ENCODE measurements at regions not wholly inside any gene's neighbourhood (a gene's known extent, or its start where the extent isn't known, plus 50 kb on each side); places are given as distances from the start of the nearest gene placed in this dataset.

- no peaks in the 10 kb centered on the region for H3K4me1 Mint-ChIP-seq
- ATAC-seq, result no peak
- no peak for DNase-seq
- H3K9me3 Mint-ChIP-seq (ENCODE audit: low read depth), result no peaks in the 10 kb centered on the region
- no peaks in the 10 kb centered on the region for H3K36me3 Mint-ChIP-seq
- H3K4me3 Mint-ChIP-seq, result no peak overlapping the region
- CTCF ChIA-PET, result no interaction called here
- H3K27ac Mint-ChIP-seq, result no peak overlapping the region
- H3K27me3 Mint-ChIP-seq, result no peaks in the 10 kb centered on the region
Measured at GRCh38 chr11:127521413-127521812, 520.8 kb upstream of the KIRREL3 start.

GRCh38 chr11:127507851-127508250 is 507.3 kb upstream of the KIRREL3 start:
- H3K4me3 Mint-ChIP-seq, result no peak overlapping the region
- H3K4me1 Mint-ChIP-seq, result no peaks in the 10 kb centered on the region
- H3K27ac Mint-ChIP-seq, result no peak overlapping the region
- ATAC-seq (no peak), DNase-seq (no peak)
- H3K36me3 Mint-ChIP-seq, result no peaks in the 10 kb centered on the region
- CTCF ChIA-PET, result no interaction called here
- no peaks in the 10 kb centered on the region for H3K9me3 Mint-ChIP-seq (ENCODE audit: low read depth)
- H3K27me3 Mint-ChIP-seq, result no peaks in the 10 kb centered on the region

GRCh38 chr11:127506647-127507046 is 506.1 kb upstream of the KIRREL3 start:
- CTCF ChIA-PET, result no interaction called here
- Mint-ChIP-seq H3K27ac (no peak overlapping the region), H3K9me3 (ENCODE audit: low read depth) (no peaks in the 10 kb centered on the region), H3K4me1 (no peaks in the 10 kb centered on the region), H3K27me3 (no peaks in the 10 kb centered on the region), H3K4me3 (no peak overlapping the region), H3K36me3 (no peaks in the 10 kb centered on the region)
- ATAC-seq (no peak), DNase-seq (no peak)

- Mint-ChIP-seq H3K4me3 (no peak overlapping the region), H3K4me1 (no peaks in the 10 kb centered on the region), H3K36me3 (no peaks in the 10 kb centered on the region), H3K27ac (no peak overlapping the region), H3K9me3 (ENCODE audit: low read depth) (no peaks in the 10 kb centered on the region), H3K27me3 (no peaks in the 10 kb centered on the region)
- CTCF ChIA-PET, result no interaction called here
- ATAC-seq (no peak), DNase-seq (no peak)
Measured at GRCh38 chr11:127506126-127506525, 505.6 kb upstream of the KIRREL3 start.

- ATAC-seq, result no peak
- CTCF ChIA-PET, result no interaction called here
- no peaks in the 10 kb centered on the region for H3K36me3 Mint-ChIP-seq
- no peak for DNase-seq
- peaks cover 4% of the 10 kb centered on the region for H3K9me3 Mint-ChIP-seq (ENCODE audit: low read depth)
- H3K4me3 Mint-ChIP-seq, result no peak overlapping the region
- H3K27me3 Mint-ChIP-seq, result no peaks in the 10 kb centered on the region
- H3K4me1 Mint-ChIP-seq, result no peaks in the 10 kb centered on the region
- no peak overlapping the region for H3K27ac Mint-ChIP-seq
Measured at GRCh38 chr11:127496165-127496564, 495.6 kb upstream of the KIRREL3 start.

- ATAC-seq, result no peak
- no peak overlapping the region for H3K4me3 Mint-ChIP-seq
- H3K9me3 Mint-ChIP-seq (ENCODE audit: low read depth), result peaks cover 4% of the 10 kb centered on the region
- DNase-seq, result no peak
- H3K36me3 Mint-ChIP-seq, result no peaks in the 10 kb centered on the region
- no peak overlapping the region for H3K27ac Mint-ChIP-seq
- H3K4me1 Mint-ChIP-seq, result no peaks in the 10 kb centered on the region
- no peaks in the 10 kb centered on the region for H3K27me3 Mint-ChIP-seq
- CTCF ChIA-PET, result no interaction called here
Measured at GRCh38 chr11:127493330-127494022, 492.9 kb upstream of the KIRREL3 start.

GRCh38 chr11:127492029-127492428 is 491.5 kb upstream of the KIRREL3 start:
- CTCF ChIA-PET, result no interaction called here

GRCh38 chr11:127491589-127491988 is 491.0 kb upstream of the KIRREL3 start:
- Mint-ChIP-seq H3K4me1 (no peaks in the 10 kb centered on the region), H3K9me3 (ENCODE audit: low read depth) (peaks cover 7% of the 10 kb centered on the region), H3K27me3 (no peaks in the 10 kb centered on the region), H3K4me3 (no peak overlapping the region), H3K36me3 (no peaks in the 10 kb centered on the region), H3K27ac (no peak overlapping the region)
- DNase-seq (no peak), ATAC-seq (no peak)
- CTCF ChIA-PET, result no interaction called here

More at GRCh38 chr11:127492029-127492428, 491.5 kb upstream of the KIRREL3 start:
- no peaks in the 10 kb centered on the region for H3K4me1 Mint-ChIP-seq
- H3K9me3 Mint-ChIP-seq (ENCODE audit: low read depth), result peaks cover 7% of the 10 kb centered on the region
- H3K36me3 Mint-ChIP-seq, result no peaks in the 10 kb centered on the region
- no peak for DNase-seq
- no peak overlapping the region for H3K4me3 Mint-ChIP-seq
- H3K27ac Mint-ChIP-seq, result no peak overlapping the region
- no peak for ATAC-seq
- no peaks in the 10 kb centered on the region for H3K27me3 Mint-ChIP-seq

- Mint-ChIP-seq H3K27me3 (no peaks in the 10 kb centered on the region), H3K36me3 (no peaks in the 10 kb centered on the region), H3K27ac (no peak overlapping the region), H3K4me3 (no peak overlapping the region), H3K9me3 (ENCODE audit: low read depth) (peaks cover 7% of the 10 kb centered on the region), H3K4me1 (no peaks in the 10 kb centered on the region)
- DNase-seq (no peak), ATAC-seq (no peak)
- CTCF ChIA-PET, result no interaction called here
Measured at GRCh38 chr11:127490896-127491295, 490.3 kb upstream of the KIRREL3 start.

- no peaks in the 10 kb centered on the region for H3K4me1 Mint-ChIP-seq
- ATAC-seq, result no peak
- H3K9me3 Mint-ChIP-seq (ENCODE audit: low read depth), result peaks cover 3% of the 10 kb centered on the region
- H3K4me3 Mint-ChIP-seq, result no peak overlapping the region
- no peaks in the 10 kb centered on the region for H3K27me3 Mint-ChIP-seq
- no peaks in the 10 kb centered on the region for H3K36me3 Mint-ChIP-seq
- CTCF ChIA-PET, result no interaction called here
- DNase-seq, result no peak
- no peak overlapping the region for H3K27ac Mint-ChIP-seq
Measured at GRCh38 chr11:127485541-127485940, 485.0 kb upstream of the KIRREL3 start.

GRCh38 chr11:127481391-127481790 is 480.8 kb upstream of the KIRREL3 start:
- no peaks in the 10 kb centered on the region for H3K9me3 Mint-ChIP-seq (ENCODE audit: low read depth)
- DNase-seq, result no peak
- H3K4me3 Mint-ChIP-seq, result no peak overlapping the region
- ATAC-seq, result no peak
- H3K27ac Mint-ChIP-seq, result no peak overlapping the region
- H3K4me1 Mint-ChIP-seq, result no peaks in the 10 kb centered on the region
- CTCF ChIA-PET, result interaction anchor here (1.5 kb wide), 1 partner anchor 24 kb away, joined by 3 read pairs; no protein-coding TSS in a partner anchor
- H3K27me3 Mint-ChIP-seq, result no peaks in the 10 kb centered on the region
- H3K36me3 Mint-ChIP-seq, result no peaks in the 10 kb centered on the region

GRCh38 chr11:127478826-127479225 is 478.3 kb upstream of the KIRREL3 start:
- H3K9me3 Mint-ChIP-seq (ENCODE audit: low read depth), result no peaks in the 10 kb centered on the region
- CTCF ChIA-PET, result no interaction called here
- no peak overlapping the region for H3K27ac Mint-ChIP-seq
- H3K27me3 Mint-ChIP-seq, result no peaks in the 10 kb centered on the region
- no peak overlapping the region for H3K4me3 Mint-ChIP-seq
- ATAC-seq (no peak), DNase-seq (no peak)
- no peaks in the 10 kb centered on the region for H3K4me1 Mint-ChIP-seq
- no peaks in the 10 kb centered on the region for H3K36me3 Mint-ChIP-seq

- Mint-ChIP-seq H3K36me3 (no peaks in the 10 kb centered on the region), H3K9me3 (ENCODE audit: low read depth) (no peaks in the 10 kb centered on the region), H3K4me1 (no peaks in the 10 kb centered on the region), H3K27me3 (no peaks in the 10 kb centered on the region), H3K4me3 (no peak overlapping the region), H3K27ac (no peak overlapping the region)
- ATAC-seq (no peak), DNase-seq (no peak)
- CTCF ChIA-PET, result no interaction called here
Measured at GRCh38 chr11:127474766-127475165, 474.2 kb upstream of the KIRREL3 start.

GRCh38 chr11:127472505-127472904 is 471.9 kb upstream of the KIRREL3 start:
- Mint-ChIP-seq H3K9me3 (ENCODE audit: low read depth) (no peaks in the 10 kb centered on the region), H3K27me3 (no peaks in the 10 kb centered on the region), H3K36me3 (no peaks in the 10 kb centered on the region), H3K4me1 (no peaks in the 10 kb centered on the region), H3K27ac (no peak overlapping the region), H3K4me3 (no peak overlapping the region)
- DNase-seq (no peak), ATAC-seq (no peak)
- CTCF ChIA-PET, result no interaction called here

GRCh38 chr11:127471662-127472061 is 471.1 kb upstream of the KIRREL3 start:
- no peak for DNase-seq
- Mint-ChIP-seq H3K4me1 (no peaks in the 10 kb centered on the region), H3K4me3 (no peak overlapping the region), H3K27me3 (no peaks in the 10 kb centered on the region), H3K9me3 (ENCODE audit: low read depth) (no peaks in the 10 kb centered on the region), H3K27ac (no peak overlapping the region), H3K36me3 (no peaks in the 10 kb centered on the region)
- ATAC-seq, result no peak
- CTCF ChIA-PET, result no interaction called here
